ENCODE measurements at regions not wholly inside any gene's neighbourhood (a gene's known extent, or its start where the extent isn't known, plus 50 kb on each side); places are given as distances from the start of the nearest gene placed in this dataset.

GRCh38 chr20:1809131-1809572 is 86.1 kb upstream of the SIRPA start:
- no peaks in the 10 kb centered on the region for H3K9me3 ChIP-seq (ENCODE audit: low read length)
- H3K4me1 ChIP-seq (ENCODE audit: insufficient read depth, low read length) = peaks cover 46% of the 10 kb centered on the region
- BruUV-seq (replicated peaks) = no TSS peak
- intact Hi-C loops (cut with micrococcal nuclease; ENCODE audit: unreplicated experiment) (no loop called here), in situ Hi-C loops (cut with HindIII; ENCODE audit: extremely low pct_ligation_motif_present, low pct_unique_long_range_greater_than_20kb) (no loop called here)
- DNase-seq (ENCODE audit: low spot score) (peak; percentile 32), ATAC-seq (no peak), FAIRE-seq (peak; percentile 66)
- no peak overlapping the region for H3K9ac ChIP-seq (ENCODE audit: insufficient read depth, low read depth, low read length)
- ChIA-PET POLR2A (no interaction called here), CTCF (ENCODE audit: low intra/inter-chr PET ratio, low total read pairs) (no interaction called here)
- no peaks in the 10 kb centered on the region for H3K27me3 ChIP-seq (ENCODE audit: control insufficient read depth in 1 of 2, insufficient read depth in 2 of 2, low read length in 2 of 2)
- no peaks in the 10 kb centered on the region for H3K79me2 ChIP-seq (ENCODE audit: insufficient read depth, low read length)
- H2AFZ ChIP-seq (ENCODE audit: low read length) = no peak overlapping the region
- H3K4me3 ChIP-seq (replicated peaks in 1 of 3; ENCODE audit: insufficient read depth in 1 of 3, low read depth in 2 of 3, low read length in 3 of 3) = no peak overlapping the region
- H3K27ac ChIP-seq (ENCODE audit: extremely low read length, insufficient read depth, low read length) = no peak overlapping the region
- TF ChIP-seq ATF7 (IDR thresholded peaks at IDR 0.05) = peak; percentile 37; the same call in 1 of the 2 replicates
- no peak for TF ChIP-seq ATF7 (CRISPR knock-in tag; IDR thresholded peaks at IDR 0.05)
- no peak for TF ChIP-seq HOXA5 (CRISPR knock-in tag; IDR thresholded peaks at IDR 0.05)
- no peaks in the 10 kb centered on the region for H4K20me1 ChIP-seq (ENCODE audit: insufficient read depth, low read length)
- H3K4me2 ChIP-seq (ENCODE audit: low read depth, low read length) = no peak overlapping the region
- 48% methylated on average over 2 of the region's 2 CpGs for WGBS (ENCODE audit: low lambda C conversion rate)
- no peaks in the 10 kb centered on the region for H3K36me3 ChIP-seq (replicated peaks in 1 of 2; ENCODE audit: control insufficient read depth in 1 of 2, insufficient read depth in 2 of 2, low read length in 2 of 2)

GRCh38 chr20:1808101-1808500 is 87.1 kb upstream of the SIRPA start:
- ChIA-PET CTCF (ENCODE audit: low intra/inter-chr PET ratio, low total read pairs) (no interaction called here), POLR2A (interaction anchor here (0.6 kb wide), 1 partner anchor 11 kb away, joined by 4 read pairs; no protein-coding TSS in a partner anchor)
- Histone ChIP-seq H3K79me2 (ENCODE audit: insufficient read depth, low read length) (no peaks in the 10 kb centered on the region), H3K27ac (ENCODE audit: extremely low read length, insufficient read depth, low read length) (no peak overlapping the region), H4K20me1 (ENCODE audit: insufficient read depth, low read length) (no peaks in the 10 kb centered on the region), H3K9ac (ENCODE audit: insufficient read depth, low read depth, low read length) (no peak overlapping the region), H2AFZ (ENCODE audit: low read length) (no peak overlapping the region), H3K27me3 (ENCODE audit: control insufficient read depth in 1 of 2, insufficient read depth in 2 of 2, low read length in 2 of 2) (no peaks in the 10 kb centered on the region), H3K4me3 (replicated peaks in 1 of 3; ENCODE audit: insufficient read depth in 1 of 3, low read depth in 2 of 3, low read length in 3 of 3) (no peak overlapping the region), H3K4me2 (ENCODE audit: low read depth, low read length) (no peak overlapping the region), H3K36me3 (replicated peaks in 1 of 2; ENCODE audit: control insufficient read depth in 1 of 2, insufficient read depth in 2 of 2, low read length in 2 of 2) (no peaks in the 10 kb centered on the region), H3K4me1 (ENCODE audit: insufficient read depth, low read length) (peaks cover 39% of the 10 kb centered on the region), H3K9me3 (ENCODE audit: low read length) (no peaks in the 10 kb centered on the region)
- ATAC-seq (no peak), FAIRE-seq (peak; percentile 53), DNase-seq (ENCODE audit: low spot score) (no peak)
- no TSS peak for BruUV-seq (replicated peaks)
- no peak for TF ChIP-seq ZNF782 (CRISPR knock-in tag; IDR thresholded peaks at IDR 0.05; ENCODE audit: borderline replicate concordance)
- TF ChIP-seq, protein P1, sequence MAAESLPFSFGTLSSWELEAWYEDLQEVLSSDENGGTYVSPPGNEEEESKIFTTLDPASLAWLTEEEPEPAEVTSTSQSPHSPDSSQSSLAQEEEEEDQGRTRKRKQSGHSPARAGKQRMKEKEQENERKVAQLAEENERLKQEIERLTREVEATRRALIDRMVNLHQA (CRISPR knock-in tag; IDR thresholded peaks at IDR 0.05) = no peak
- 81% methylated on average over 6 of the region's 6 CpGs for WGBS (ENCODE audit: low lambda C conversion rate)
- in situ Hi-C loops (cut with HindIII; ENCODE audit: extremely low pct_ligation_motif_present, low pct_unique_long_range_greater_than_20kb) = no loop called here
- intact Hi-C loops (cut with micrococcal nuclease; ENCODE audit: unreplicated experiment) = no loop called here

Data from HepG2 (cell line).